Putamen (tissue), 1 donor: ENCODE measurements at regions not wholly inside any gene's neighbourhood (a gene's known extent, or its start where the extent isn't known, plus 50 kb on each side); places are given as distances from the start of the nearest gene placed in this dataset.
"Not testable (repeated sequence)": the region's sequence is repeated elsewhere in the genome, so short reads cannot be mapped to it uniquely, and the experiment has no call there.

Experiments used
- DNase-seq: peaks from one replicate; pipeline ENCODE4 v3.0.0-alpha.2; 2016; ENCODE audit warnings: low spot score

- DNase-seq: no peak
These were observed 248.8 kb downstream of the SHOX2 start for GRCh38 chr3:157857440-157857839.

DNA sequence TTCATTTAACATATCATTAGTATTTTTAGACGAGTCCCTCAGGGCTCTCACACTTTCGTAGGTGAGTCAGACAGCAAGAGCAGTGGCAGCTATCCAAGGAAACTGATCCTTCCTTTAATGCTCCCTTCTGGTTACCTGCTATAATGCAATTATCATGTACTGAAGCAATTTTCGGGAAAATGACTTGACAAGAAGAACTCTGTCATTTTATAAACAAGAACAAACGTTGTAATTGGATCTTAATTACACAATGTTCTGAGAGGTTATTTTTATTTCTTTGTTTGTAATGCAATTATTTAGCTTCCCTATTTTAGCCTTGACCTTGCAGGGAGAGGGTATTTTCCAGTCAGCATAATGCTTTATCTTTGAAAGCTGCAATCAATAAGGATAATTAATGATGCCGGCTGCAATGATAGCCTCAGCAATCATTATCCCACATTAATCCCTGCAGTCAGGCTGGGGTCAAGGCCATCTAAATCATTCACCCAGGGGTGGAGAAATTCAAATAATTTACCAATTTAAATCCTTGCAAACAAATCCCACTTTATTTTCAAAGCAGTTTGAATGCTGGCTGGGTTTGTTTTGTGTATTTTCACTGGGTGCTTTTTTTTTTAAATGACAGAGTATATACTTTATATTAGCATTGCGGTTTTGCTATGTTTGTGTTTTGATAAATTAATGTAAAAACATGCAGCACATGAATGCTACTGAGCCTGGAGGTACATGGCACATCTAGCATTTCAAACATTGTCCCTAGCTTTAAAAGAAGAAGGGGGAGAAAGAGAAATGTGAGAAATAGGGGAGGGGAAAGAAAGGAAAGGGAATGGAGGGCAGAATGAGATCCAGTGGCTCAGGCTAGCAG, 249.9 kb downstream of the SHOX2 start:
- no peak for DNase-seq

DNA sequence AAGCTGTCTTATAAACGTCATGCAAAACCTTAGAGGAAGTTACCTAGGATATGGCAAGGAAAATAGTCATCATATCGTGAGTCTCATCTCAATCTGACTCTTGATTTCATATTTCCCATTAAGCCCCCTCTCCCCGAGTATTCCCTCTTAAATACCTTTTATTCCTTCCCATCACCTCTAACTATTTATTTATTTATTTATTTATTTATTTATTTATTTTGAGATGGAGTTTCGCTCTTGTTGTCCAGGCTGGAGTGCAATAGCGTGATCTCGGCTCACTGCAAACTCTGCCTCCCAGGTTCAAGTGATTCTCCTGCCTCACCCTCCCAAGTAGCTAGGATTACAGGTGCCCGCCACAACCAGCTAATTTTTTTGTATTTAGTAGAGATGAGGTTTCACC, 260.4 kb downstream of the SHOX2 start:
- DNase-seq: not testable (repeated sequence)

GRCh38 chr3:157844800-157845565, 261.2 kb downstream of the SHOX2 start:
- DNase-seq: no peak

DNA sequence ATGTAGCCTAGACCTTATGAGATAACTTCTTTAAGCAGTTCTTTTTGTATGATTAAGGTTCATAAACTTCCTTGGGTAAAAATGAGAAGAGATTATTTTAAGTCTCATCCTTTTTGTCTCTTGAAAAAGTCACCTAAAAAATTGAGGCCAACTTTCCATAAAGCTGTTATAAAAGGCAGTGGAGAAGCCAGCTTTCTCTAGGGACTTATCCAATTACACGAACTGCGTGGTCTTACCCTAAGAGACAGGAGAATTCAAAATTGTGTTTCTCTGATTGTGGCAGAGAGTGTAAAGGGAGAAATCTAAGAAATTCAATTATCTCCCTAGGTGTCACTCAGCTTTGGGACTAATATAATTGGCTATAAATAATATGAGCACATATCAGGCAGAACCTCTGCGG, 262.0 kb downstream of the SHOX2 start:
- DNase-seq: no peak

GRCh38 chr3:157841029-157841428, 265.2 kb downstream of the SHOX2 start:
- no peak for DNase-seq

DNA sequence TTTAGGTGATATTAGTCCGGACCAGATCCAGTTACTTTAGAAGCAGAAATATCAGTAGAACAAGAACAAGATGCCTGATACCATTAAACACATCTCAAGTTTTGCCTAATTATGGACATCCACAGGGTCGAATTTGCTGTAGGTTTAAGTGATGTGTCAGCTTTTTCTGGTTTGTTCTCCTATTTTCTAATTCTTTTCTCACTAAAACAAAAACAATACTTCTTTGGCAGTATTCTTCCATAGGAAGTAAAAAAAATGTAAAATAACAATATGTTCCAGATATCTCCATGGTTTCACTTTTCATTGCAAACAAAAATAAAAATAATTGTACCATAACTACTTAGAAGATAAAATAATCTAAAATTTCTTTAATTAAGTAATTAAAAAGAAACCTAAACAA, 265.7 kb downstream of the SHOX2 start:
- DNase-seq: no peak

- no peak for DNase-seq
These were observed 267.8 kb downstream of the SHOX2 start for GRCh38 chr3:157838457-157838856.

DNA sequence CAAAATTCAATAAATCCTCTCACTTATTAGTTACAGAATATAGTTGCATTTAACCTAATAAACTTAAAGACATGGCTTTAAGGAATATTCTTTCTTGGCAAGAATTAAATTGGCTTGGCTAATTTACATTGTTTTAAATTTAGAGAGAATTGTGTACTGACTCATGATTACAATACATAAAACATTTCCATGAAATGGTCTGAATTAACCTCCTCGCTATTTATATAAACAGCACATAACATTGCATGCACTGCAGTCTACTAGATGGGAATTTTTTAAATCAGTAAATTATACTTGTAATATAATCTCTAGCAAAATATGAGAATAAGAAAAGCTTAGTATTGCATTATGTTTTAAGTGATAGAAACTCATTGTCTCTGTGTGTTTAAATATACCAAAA, 268.9 kb downstream of the SHOX2 start:
- DNase-seq: no peak

- DNase-seq: no peak
These were observed 270.2 kb downstream of the SHOX2 start for GRCh38 chr3:157836022-157836421.

GRCh38 chr3:157832588-157832987, 273.6 kb downstream of the SHOX2 start:
- DNase-seq: no peak

DNA sequence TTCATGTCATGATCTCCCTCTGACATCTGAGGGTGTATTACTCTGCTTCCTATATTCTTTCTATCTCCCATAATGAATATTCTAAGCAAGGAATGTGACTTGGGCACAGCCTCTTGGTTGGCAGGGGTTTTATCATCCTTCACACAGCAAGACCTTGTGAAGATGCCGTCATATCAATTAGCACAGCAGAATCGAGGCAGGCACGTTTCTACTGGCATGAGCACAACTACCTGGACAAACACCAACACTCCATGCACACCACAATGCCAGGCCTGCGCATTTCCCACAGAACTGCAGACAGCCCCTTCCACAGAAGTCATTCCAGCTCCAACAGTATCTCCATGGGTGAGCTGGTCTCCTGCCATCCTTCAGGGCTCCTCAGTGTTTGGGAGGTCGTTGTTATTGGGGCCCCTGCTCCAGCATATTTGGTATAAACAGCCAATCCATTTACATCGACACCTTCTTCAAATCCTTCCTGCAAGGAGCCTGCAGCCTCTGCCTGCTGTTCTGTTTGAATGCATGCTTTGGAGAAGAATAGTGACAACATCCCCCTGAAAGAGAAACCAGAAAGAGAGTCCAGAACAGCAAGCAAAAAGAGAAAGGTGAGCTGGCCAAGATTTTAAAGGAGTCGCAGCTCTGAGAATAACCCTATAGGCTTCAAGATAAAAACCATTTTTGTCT, 275.5 kb downstream of the SHOX2 start:
- DNase-seq: no peak

DNA sequence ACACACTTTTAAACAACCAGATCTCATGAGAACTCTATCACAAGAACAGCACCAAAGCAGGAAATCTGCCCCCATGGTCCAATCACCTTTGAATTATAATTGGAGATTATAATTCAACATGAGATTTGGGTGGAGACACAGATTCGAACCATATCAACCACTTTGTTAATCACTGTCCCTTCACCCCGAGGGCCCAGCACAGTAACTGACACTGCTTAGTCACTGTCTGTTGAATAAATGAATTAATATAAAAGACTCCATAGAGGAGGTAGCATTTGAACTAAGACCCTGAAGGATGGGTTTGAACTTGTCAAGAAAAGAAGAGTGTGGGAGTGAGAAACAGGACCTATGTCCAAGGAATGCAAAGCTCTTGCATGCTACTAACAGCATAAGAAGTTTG, 276.4 kb downstream of the SHOX2 start:
- no peak for DNase-seq

DNA sequence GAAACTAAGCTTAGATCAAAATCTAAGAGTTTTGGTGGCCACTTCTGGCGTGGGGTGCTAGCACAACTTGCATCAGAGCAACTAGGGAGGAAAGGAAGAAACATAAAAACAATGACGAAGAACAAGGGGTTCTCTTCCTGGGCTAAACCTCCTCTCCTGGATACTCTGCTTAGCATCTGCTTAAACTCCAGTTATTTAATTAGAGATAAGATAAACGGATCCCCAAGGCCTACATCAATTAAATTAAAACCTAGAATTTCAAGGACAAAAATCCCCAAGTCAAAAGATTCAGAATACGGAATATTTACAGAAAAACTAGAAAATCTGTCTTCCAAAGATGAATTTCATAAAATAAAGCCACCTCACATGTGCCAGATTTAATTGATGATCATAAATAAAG, 281.9 kb downstream of the SHOX2 start:
- DNase-seq: no peak

GRCh38 chr3:157823050-157823449, 283.2 kb downstream of the SHOX2 start:
- DNase-seq: no peak

- DNase-seq: no peak
These were observed 286.1 kb downstream of the SHOX2 start for GRCh38 chr3:157820157-157820517.

DNA sequence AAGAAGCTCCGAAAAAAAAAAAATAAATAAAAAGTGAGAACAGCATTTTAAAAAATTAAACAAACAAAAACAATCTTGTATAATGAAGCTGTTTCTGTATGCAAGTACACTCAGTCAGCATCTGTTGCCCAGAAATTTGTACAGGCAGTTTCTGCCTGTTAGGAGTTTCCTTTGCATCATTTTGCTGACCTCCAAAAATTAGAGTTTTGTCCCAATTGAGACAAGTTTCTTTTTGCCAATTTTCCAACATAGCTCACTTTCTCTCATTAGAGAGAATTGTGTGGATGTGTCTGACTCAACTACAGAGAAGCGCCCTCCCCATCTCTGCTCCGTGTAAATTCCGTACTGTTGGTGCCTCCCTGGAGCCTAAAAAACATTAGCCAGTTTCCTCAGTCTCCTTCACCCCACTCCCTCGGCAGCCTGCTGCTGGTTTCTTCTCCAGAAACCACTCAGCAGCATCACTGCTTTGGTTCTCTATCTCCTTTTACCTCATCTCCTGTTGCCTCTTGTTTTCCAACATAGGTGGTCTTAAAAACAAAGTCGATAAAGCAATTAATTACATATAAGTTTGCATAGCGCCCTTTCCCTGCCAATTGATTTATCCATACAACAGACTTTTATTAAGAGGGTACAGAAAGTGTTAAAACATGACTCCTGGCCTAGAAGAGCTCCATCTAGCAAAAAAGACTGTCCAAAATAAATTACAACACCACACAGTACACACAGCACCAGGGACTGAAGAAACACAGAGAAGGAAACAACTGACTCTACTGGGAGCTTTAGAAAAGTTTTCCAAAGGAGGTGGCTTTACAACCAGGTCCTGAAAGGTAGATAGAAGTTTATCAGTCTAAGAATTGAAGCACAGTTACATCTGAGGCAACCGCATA, 286.7 kb downstream of the SHOX2 start:
- DNase-seq: no peak

DNA sequence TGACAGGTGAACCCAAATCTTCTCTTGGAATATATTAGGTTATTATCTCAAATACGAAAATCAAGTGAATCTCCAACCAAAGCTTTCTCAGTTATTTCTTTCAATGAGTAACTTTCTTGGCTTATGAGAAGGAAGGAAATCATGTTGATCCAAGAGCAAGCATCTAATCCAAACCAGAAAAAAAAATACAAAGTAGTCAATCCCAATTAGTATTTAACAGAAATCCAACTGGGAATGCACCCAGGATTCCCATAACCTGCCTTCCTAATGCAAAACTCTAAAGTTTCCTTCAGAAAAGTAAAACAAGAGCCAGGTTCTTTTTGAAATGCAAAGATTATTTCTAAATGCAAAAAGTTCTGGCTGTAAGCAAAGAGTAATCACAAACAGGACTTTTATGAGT, 289.3 kb downstream of the SHOX2 start:
- no peak for DNase-seq

GRCh38 chr3:157816296-157816695, 289.9 kb downstream of the SHOX2 start:
- DNase-seq: no peak

DNA sequence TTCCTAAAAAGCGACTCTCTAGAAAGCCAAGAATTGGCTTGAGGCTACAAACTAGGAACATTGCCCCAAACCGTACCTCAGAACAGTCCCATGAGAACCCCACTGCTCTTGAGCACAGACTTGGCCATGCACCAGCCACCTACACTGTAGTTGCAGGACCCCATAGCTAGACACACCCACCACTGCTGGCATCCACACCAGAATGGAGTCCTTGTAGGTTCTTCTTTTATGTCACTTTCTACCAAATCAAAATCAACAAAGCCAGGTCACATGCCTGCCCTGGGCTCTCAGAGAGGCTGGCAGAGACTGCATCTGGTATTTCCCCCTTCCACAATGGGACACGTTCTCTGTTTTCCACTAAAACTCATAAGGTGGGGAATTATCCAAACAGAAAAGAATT, 290.5 kb downstream of the SHOX2 start:
- no peak for DNase-seq

DNA sequence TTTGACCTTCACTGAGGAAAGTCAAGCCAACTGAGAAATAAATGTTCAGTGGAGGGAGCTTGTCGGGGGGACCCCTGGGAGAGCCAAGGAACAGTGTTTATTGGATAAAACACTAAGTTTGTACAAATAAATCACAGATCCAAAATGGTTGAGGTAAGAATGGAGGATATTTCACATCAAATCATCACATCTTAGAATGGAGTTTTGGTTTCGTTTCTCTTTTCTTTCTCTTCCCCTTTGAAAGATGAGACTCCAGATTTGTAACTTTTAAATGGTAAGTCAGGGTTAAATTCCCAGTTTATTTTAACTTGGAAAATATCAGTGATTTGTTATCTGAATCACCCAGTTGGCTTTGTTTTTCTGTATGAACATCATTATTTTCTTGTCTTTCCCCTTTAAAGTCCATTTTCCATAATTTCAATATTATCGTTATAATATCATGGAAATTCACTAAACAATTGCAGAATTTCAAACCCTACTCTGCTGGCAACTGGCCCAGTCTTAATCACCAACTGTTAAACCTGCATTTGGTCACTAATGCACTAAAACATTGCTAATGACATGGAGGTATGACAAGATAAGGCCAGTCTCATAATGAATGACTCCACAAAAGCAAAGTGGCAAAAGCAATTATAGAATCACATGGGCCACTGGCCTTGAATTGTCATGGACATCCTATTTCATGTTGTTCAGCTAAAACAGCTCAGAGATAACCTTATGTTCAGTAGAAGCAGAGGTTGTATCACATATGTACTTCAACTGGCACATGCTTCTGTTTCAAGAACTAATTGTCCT, 295.1 kb downstream of the SHOX2 start:
- no peak for DNase-seq
